CD14-positive monocyte (primary cell): ENCODE measurements at regions not wholly inside any gene's neighbourhood (a gene's known extent, or its start where the extent isn't known, plus 50 kb on each side); places are given as distances from the start of the nearest gene placed in this dataset.

ENCODE experiments used
- DNase-seq, 3 donors: peaks; one replicate each; pipeline ENCODE4 v3.0.0-alpha.2; 2011 to 2022
- H2AFZ ChIP-seq: 2 replicates; pipeline ENCODE4 v1.6.0; 2012; ENCODE audit warnings: mild to moderate bottlenecking, low read depth, low read length, inconsistent platforms; ENCODE audit not compliant: insufficient read depth, poor library complexity, severe bottlenecking
- H3K27ac ChIP-seq, 2 donors: 1 replicate in 1 of 2; 2 replicates in 1 of 2; pipeline ENCODE4 v1.5.1; 2012 to 2013; ENCODE audit warnings: low read length in 2 of 2, control low read depth in 1 of 2, inconsistent platforms in 1 of 2, low read depth in 1 of 2, mild to moderate bottlenecking in 1 of 2
- H3K27me3 ChIP-seq, 2 donors: one replicate each; pipeline versions ENCODE4 v1.6.0 to v1.6.1; 2011 to 2013; ENCODE audit warnings: low read length in 2 of 2; ENCODE audit not compliant: control insufficient read depth in 2 of 2, insufficient read depth in 2 of 2
- H3K36me3 ChIP-seq, 2 donors: replicated peaks in 1 of 2; 1 replicate in 1 of 2; 2 replicates in 1 of 2; pipeline versions ENCODE4 v1.5.1 to v1.6.1; 2012 to 2013; ENCODE audit warnings: low read length in 2 of 2, control low read depth in 1 of 2, inconsistent platforms in 1 of 2, mild to moderate bottlenecking in 1 of 2; ENCODE audit not compliant: insufficient read depth in 2 of 2, control insufficient read depth in 1 of 2
- H3K4me1 ChIP-seq, 2 donors: 1 replicate in 1 of 2; 2 replicates in 1 of 2; pipeline versions ENCODE4 v1.5.1 to v1.6.1; 2012 to 2013; ENCODE audit warnings: low read length in 2 of 2, control low read depth in 1 of 2, inconsistent platforms in 1 of 2, mild to moderate bottlenecking in 1 of 2, moderate library complexity in 1 of 2; ENCODE audit not compliant: insufficient read depth in 2 of 2, control insufficient read depth in 1 of 2
- H3K4me2 ChIP-seq: replicated peaks from 2 replicates; pipeline ENCODE3; 2012; ENCODE audit warnings: low read length, moderate library complexity, mild to moderate bottlenecking; ENCODE audit not compliant: poor library complexity, severe bottlenecking; ENCODE audit errors: extremely low read depth
- H3K4me3 ChIP-seq, 3 experiments: fragments of 200-600 bp in 1 of 3; sonication (generic) in 1 of 3; replicated peaks in 1 of 3; 1 replicate in 2 of 3; 2 replicates in 1 of 3; pipeline ENCODE4 v1.5.1; 2011 to 2013; ENCODE audit warnings: low read length in 3 of 3, mild to moderate bottlenecking in 3 of 3, control low read depth in 2 of 3, low read depth in 2 of 3, inconsistent platforms in 1 of 3, moderate library complexity in 1 of 3
- H3K79me2 ChIP-seq: 2 replicates; pipeline ENCODE4 v1.6.0; 2012; ENCODE audit warnings: mild to moderate bottlenecking, control low read depth, inconsistent platforms, low read length, moderate library complexity; ENCODE audit not compliant: insufficient read depth
- H3K9ac ChIP-seq: 2 replicates; pipeline ENCODE4 v1.6.0; 2017; ENCODE audit warnings: low read length, mild to moderate bottlenecking; ENCODE audit not compliant: insufficient read depth, poor library complexity, severe bottlenecking
- H3K9me3 ChIP-seq, 2 donors: replicated peaks in 1 of 2; 1 replicate in 1 of 2; 2 replicates in 1 of 2; pipeline versions ENCODE4 v1.5.1 to v1.6.1; 2012 to 2013; ENCODE audit warnings: low read length in 2 of 2, control low read depth in 1 of 2; ENCODE audit not compliant: control insufficient read depth in 1 of 2, insufficient read depth in 1 of 2
- H4K20me1 ChIP-seq: 2 replicates; pipeline ENCODE4 v1.6.0; 2012; ENCODE audit warnings: mild to moderate bottlenecking, low read length, control low read depth, moderate library complexity; ENCODE audit not compliant: insufficient read depth
- H3K27ac Mint-ChIP-seq, 7 donors: one replicate each; pipeline ENCODE4 v1.8.0; 2020; ENCODE audit warnings: mild to moderate bottlenecking in 7 of 7, mixed read lengths in 7 of 7, moderate library complexity in 6 of 7, inconsistent platforms in 2 of 7
- H3K27me3 Mint-ChIP-seq, 3 donors: one replicate each; pipeline ENCODE4 v1.8.0; 2021 to 2022; ENCODE audit warnings: low read depth in 3 of 3, mild to moderate bottlenecking in 3 of 3, mixed read lengths in 3 of 3, moderate library complexity in 3 of 3, inconsistent platforms in 1 of 3
- H3K36me3 Mint-ChIP-seq, 2 donors: one replicate each; pipeline ENCODE4 v1.8.0; 2020; ENCODE audit warnings: mixed read lengths in 2 of 2, inconsistent platforms in 1 of 2, mild to moderate bottlenecking in 1 of 2
- H3K4me1 Mint-ChIP-seq: one replicate; pipeline ENCODE4 v1.8.0; 2020; ENCODE audit warnings: mild to moderate bottlenecking, mixed read lengths
- H3K4me3 Mint-ChIP-seq, 2 donors: one replicate each; pipeline ENCODE4 v1.8.0; 2020; ENCODE audit warnings: mild to moderate bottlenecking in 2 of 2, mixed read lengths in 2 of 2, moderate library complexity in 1 of 2
- H3K9me3 Mint-ChIP-seq, 7 donors: one replicate each; pipeline ENCODE4 v1.8.0; 2020 to 2022; ENCODE audit warnings: mixed read lengths in 7 of 7, mild to moderate bottlenecking in 6 of 7, moderate library complexity in 6 of 7, inconsistent platforms in 2 of 7
- WGBS: methylation state at CpG from one replicate; pipeline ENCODE4 v1.1.5; 2013; ENCODE audit warnings: missing lambda C conversion rate; ENCODE audit not compliant: insufficient coverage; 5-methylcytosine and 5-hydroxymethylcytosine counted together
- intact Hi-C, 2 donors: fragments of 100-400 bp; cut with micrococcal nuclease; formaldehyde crosslinking; loops; one replicate each; pipeline versions ENCODE4 v1.15.0 to v1.15.1; 2023
- TF ChIP-seq, protein P1 (sequence below): fragments of 200-600 bp; IDR thresholded peaks from one replicate; pipeline ENCODE4 v1.8.0; 2022; ENCODE audit warnings: antibody characterized with exemption, mild to moderate bottlenecking

- Histone ChIP-seq H3K9ac (no peak overlapping the region), H3K9me3 (no peaks in the 10 kb centered on the region), H3K79me2 (no peaks in the 10 kb centered on the region), H3K4me3 (no peak overlapping the region), H2AFZ (peak overlapping the region; percentile 14), H3K36me3 (no peaks in the 10 kb centered on the region), H4K20me1 (no peaks in the 10 kb centered on the region), H3K4me1 (peaks cover 19 to 27% of the 10 kb centered on the region in 2 donors), H3K27ac (no peak overlapping the region), H3K4me2 (no peak overlapping the region), H3K27me3 (no peaks in the 10 kb centered on the region)
- Mint-ChIP-seq H3K27me3 (no peaks in the 10 kb centered on the region), H3K27ac (no peak overlapping the region), H3K36me3 (no peaks in the 10 kb centered on the region), H3K9me3 (no peaks in the 10 kb centered on the region), H3K4me3 (no peak overlapping the region), H3K4me1 (peaks cover 29% of the 10 kb centered on the region)
- WGBS, result 83% methylated on average over 1 of the region's 2 CpGs
- TF ChIP-seq, protein P1, sequence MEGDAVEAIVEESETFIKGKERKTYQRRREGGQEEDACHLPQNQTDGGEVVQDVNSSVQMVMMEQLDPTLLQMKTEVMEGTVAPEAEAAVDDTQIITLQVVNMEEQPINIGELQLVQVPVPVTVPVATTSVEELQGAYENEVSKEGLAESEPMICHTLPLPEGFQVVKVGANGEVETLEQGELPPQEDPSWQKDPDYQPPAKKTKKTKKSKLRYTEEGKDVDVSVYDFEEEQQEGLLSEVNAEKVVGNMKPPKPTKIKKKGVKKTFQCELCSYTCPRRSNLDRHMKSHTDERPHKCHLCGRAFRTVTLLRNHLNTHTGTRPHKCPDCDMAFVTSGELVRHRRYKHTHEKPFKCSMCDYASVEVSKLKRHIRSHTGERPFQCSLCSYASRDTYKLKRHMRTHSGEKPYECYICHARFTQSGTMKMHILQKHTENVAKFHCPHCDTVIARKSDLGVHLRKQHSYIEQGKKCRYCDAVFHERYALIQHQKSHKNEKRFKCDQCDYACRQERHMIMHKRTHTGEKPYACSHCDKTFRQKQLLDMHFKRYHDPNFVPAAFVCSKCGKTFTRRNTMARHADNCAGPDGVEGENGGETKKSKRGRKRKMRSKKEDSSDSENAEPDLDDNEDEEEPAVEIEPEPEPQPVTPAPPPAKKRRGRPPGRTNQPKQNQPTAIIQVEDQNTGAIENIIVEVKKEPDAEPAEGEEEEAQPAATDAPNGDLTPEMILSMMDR, result no peak
- no peak for DNase-seq
- intact Hi-C loops, result no loop called here
Observed at GRCh38 chr3:159892171-159892795, 96.4 kb upstream of the IL12A start.

DNA sequence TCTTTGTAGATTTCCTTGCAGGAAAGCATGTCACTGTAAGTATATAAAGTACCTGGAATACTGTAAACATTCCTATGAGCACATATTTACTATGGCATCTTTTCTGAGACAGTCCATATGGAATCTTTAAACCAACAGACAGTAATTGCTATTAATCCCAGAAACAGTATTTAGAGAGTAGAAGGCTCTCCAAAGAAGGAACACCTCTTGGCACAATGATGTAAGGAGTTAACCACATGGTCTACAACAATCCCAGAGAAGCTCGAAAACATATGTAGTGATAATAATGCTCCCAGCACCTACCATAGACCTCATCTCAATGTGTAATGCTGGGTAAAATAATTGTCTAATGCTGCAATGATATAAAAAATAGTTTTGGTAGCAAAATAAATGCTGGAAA is 95.8 kb upstream of the IL12A start:
- Histone ChIP-seq H3K9me3 (no peaks in the 10 kb centered on the region), H3K4me1 (peaks cover 14 to 22% of the 10 kb centered on the region in 2 donors), H3K4me2 (no peak overlapping the region), H3K79me2 (no peaks in the 10 kb centered on the region), H3K27me3 (no peaks in the 10 kb centered on the region), H3K9ac (no peak overlapping the region), H2AFZ (no peak overlapping the region), H4K20me1 (no peaks in the 10 kb centered on the region), H3K27ac (no peak overlapping the region), H3K4me3 (no peak overlapping the region), H3K36me3 (no peaks in the 10 kb centered on the region)
- intact Hi-C loops, result no loop called here
- Mint-ChIP-seq H3K4me3 (no peak overlapping the region), H3K27me3 (no peaks in the 10 kb centered on the region), H3K4me1 (peaks cover 24% of the 10 kb centered on the region), H3K27ac (no peak overlapping the region), H3K9me3 (no peaks in the 10 kb centered on the region), H3K36me3 (no peaks in the 10 kb centered on the region)
- DNase-seq, result no peak
- no CpG with 5 or more reads among the region's 1 CpG for WGBS
- TF ChIP-seq, protein P1, result no peak
